CD4-positive, alpha-beta T cell treated with Interleukin-1 beta for 1 hour (primary cell): ENCODE measurements at regions not wholly inside any gene's neighbourhood (a gene's known extent, or its start where the extent isn't known, plus 50 kb on each side); places are given as distances from the start of the nearest gene placed in this dataset.

Source experiments
- DNase-seq, 2 donors: peaks; one replicate each; pipeline ENCODE4 v3.0.0-alpha.2; 2020 to 2022

- DNase-seq = no peak
Measured at GRCh38 chr6:74690365-74690764, 515.5 kb downstream of the COL12A1 start.

- no peak for DNase-seq
Measured at GRCh38 chr6:74689601-74690000, 516.3 kb downstream of the COL12A1 start.

DNA sequence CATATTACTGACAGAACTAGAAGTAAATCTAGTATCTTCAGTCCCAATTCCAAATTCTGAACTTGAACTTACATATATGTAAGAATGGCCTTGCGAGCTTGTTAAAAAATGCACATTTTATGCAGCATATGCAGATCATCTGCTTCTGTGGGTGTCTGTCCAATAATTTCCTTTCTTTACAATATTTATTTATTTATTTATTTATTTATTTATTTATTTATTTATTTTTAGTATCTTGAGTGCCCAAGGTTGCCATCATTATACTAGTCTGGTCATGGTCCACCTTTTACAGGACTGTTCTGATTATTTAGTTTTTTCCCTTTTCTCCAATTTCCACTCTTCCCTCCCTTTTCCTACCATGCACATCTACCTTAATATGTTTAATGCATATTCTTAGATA, 528.4 kb downstream of the COL12A1 start:
- no peak for DNase-seq

GRCh38 chr6:74676906-74677305, 528.9 kb downstream of the COL12A1 start:
- DNase-seq = no peak

- DNase-seq = no peak
Measured at GRCh38 chr6:74674377-74674776, 531.5 kb downstream of the COL12A1 start.

DNA sequence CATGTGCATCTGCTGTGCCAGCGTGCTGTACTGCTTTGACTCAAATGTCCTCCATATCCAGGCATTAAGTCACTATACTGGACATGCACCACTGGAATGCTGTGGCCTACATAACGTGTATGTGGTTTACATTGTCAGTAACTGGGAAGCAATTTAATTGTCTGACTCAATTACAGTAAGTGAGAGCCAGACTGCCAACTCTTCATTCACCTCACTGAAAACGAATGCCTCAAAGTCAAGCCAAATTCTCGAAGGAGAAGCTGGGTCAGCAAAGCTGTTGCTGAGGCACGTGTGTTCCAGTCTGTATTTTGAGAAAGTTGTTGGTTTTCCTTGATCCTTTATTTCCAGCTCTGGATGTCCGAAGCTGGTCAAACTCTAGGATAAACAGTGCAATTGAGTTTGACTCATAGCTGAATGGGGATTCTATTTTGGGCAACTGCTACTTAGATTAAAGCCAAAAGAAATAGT, 534.3 kb downstream of the COL12A1 start:
- no peak for DNase-seq

DNA sequence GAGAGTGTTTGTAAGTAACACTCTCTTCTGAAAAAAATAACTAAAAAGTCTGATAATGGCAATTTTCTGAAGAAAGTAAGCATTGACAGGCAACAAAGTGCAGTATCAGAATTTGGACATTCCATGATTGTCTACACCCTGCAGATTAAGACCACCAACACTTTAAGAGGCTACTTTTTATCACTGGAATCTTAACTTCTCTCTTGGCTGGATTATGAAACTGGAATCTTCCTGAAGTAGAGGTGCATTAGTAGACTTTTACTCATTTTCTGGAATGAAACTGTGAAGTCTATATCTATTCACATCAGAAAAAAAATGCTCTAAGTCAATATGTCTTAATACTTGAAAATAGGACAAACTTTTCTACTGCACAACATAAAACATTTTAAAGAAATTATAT, 547.5 kb downstream of the COL12A1 start:
- no peak for DNase-seq

DNA sequence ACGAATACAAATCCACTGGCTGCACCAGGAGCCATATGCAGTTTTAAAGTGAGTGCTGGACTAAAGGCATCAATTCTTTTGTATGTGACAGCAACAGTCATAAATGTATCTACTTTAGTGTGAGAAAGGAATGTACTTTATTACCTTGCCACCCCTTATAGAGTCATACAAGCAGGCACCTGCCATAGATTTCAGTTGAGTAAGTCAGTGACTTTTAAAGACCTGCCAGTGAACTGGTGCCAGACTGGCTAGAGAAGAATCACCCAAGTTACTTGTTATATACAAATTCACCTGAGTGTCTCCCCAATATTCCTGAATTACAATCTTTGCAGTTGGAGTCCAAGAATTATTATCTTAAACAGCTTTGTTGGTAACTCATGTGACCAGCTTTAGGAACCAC, 547.9 kb downstream of the COL12A1 start:
- no peak for DNase-seq

- no peak for DNase-seq
Measured at GRCh38 chr6:74657011-74657410, 548.8 kb downstream of the COL12A1 start.

GRCh38 chr6:74656453-74656852, 549.4 kb downstream of the COL12A1 start:
- no peak for DNase-seq

GRCh38 chr6:74654296-74654695, 551.6 kb downstream of the COL12A1 start:
- no peak for DNase-seq

DNA sequence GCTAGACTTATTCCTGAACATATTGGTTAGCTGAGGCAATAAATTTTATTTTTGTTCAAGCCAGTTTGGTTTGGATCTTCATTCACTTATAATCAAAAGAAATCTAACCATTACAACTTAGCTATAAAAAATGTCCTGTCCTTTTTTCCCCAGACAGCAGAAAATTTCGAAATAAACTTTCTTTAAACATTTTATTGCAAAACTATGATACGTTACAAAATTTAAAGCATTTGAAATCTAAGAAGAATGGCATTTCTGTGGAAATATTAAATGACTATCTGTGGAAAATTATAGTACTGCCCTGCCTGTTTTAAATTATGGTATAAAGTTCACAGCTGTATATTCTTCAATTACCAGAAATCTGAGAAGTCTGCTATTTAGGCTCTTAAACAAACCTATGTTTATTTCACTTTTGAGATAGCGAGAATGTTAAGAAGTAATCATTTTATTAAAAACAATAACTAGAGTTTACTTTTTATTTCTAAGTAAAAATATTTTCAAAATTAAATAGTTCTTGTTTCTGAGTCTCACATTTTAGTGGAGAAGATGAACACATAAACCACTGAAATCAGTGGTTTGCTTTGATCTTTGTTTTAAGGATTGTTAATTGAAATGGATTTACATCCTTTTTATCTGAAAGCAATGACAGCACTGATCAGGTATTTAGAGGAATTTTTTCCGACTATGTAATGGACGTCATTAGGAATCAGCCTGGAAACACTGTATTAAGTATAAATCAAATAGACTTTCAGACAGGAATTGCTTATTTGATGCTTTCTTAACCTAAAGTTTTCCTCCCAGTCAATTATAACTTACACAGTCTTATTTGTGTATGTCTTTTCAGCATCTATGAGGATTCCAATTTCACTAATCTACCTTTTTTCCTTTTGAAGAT, 553.7 kb downstream of the COL12A1 start:
- no peak for DNase-seq

DNA sequence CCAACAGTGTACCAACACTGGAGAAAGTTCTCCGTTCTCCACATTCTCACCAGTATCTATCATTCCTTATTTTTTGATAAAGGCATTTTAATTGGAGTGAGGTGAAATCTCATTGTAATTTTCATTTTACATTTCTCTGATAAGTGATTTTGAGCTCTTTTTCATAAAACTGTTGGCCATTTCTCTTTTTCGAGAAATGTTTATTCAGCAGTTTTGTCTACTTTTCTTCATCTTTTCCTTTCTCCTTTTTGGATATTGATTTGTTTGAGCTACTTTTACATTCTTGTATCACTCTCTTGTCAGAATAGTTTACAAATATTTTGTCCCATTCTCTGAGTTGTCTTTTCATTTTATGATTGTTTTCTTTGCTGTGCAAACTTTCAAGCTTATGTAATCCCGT, 555.2 kb downstream of the COL12A1 start:
- DNase-seq = no peak

- DNase-seq = no peak
Measured at GRCh38 chr6:74646461-74646860, 559.4 kb downstream of the COL12A1 start.

- DNase-seq = no peak
Measured at GRCh38 chr6:74645108-74645849, 560.6 kb downstream of the COL12A1 start.

DNA sequence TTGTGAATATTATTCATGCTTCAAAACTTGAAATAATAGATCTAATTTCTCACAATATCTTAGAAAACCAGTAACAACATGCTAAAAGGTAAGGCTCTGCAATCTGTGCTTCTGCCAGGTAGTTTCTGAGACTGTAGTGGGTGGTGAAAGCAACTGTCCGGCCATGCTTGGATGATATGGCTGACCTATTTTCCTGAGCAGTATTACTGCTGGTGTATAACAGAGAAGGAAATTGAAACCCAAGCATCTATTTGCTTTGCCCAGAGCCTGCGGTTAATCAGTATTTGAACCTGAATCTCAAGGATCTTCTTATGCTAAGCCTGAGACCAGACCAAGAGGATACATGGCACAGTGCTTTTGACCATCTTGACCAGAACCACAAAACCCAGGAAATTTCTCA, 563.8 kb downstream of the COL12A1 start:
- DNase-seq = no peak

- no peak for DNase-seq
Measured at GRCh38 chr6:74638412-74638811, 567.4 kb downstream of the COL12A1 start.

DNA sequence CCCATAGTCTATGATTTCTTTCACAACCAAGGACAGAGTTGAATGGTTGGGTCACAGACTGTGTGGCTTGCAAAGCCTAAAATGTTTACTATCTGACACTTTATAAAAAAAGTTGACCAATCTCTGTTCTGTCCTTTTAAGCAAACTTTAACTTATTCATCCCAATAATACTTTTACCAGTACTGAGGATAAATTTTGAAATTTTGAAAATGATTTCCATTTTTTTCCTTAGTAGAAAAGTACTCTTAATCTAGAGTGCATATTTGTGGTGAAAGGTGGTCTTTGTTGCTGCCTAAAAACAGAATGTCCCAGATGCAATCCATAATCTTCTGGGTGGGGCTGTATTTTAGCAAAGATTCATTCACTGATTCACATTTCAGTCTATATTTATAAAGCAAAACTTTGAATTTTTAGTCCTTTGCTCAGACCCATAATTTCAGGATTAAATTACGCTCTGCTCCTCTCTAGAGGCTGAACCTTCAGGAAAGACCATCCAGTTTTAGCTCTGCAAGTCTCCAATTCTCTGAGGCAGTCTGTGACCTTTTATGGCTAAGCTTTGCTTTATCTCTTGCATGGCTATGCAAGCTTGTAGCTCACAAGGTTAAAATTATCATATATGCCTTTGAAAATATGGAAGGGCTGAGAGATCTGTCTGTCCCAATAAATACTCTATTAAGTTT, 573.5 kb downstream of the COL12A1 start:
- no peak for DNase-seq

DNA sequence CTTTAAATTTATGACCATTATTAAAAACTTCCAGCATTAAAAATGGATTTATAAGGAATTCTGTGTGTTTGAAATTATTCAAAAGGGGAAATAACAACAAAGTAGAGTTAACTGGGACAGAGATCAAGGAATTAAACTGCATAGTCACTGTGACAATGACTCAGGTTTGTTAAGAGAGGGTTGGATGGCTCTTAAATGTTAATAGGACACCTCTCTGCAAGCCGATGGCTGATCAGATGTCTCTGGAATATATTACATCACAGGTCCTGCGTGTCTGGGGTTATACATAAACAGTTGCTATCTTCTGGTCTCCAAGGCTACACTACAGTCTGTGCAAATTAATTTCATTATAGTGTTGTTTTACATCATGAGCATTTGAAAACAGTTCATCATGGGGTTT, 574.3 kb downstream of the COL12A1 start:
- DNase-seq = no peak

GRCh38 chr6:74626288-74626687, 579.6 kb downstream of the COL12A1 start:
- no peak for DNase-seq

DNA sequence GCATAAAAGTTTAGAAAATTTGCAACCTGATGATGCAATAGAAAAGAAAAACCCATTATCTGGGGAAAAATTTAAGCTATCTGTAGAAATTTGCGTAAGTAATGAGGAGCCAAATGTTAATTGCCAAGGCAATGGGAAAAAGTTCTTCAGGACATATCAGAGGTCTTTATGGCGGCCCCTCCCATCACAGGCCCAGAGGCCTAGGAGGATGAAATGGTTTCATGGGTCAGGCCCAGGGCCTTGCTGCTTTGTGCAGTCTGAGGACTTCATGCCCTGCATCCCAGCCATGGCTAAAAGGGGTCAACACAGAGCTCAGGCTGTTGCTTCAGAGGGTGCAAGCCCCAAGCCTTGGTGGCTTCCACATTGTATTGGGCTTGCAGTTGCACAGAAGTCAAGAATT, 582.8 kb downstream of the COL12A1 start:
- no peak for DNase-seq

DNA sequence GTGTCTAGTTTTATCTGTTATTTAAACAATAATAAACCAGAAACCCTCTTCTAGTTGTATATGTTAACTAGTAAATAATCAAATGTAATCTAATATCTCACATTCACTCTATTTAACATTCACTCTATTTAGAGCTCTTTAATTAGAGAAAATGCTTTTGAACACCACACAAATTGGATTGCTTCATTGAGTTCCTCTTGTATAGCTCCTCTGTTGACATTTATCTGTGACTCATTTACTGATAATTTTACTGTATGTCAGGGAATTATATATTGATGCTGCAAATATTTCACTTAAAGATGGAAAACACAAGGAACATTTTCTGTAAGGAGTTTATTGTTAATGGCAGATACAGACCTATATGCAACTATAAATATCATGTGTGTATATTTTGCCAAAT, 594.6 kb downstream of the COL12A1 start:
- no peak for DNase-seq

DNA sequence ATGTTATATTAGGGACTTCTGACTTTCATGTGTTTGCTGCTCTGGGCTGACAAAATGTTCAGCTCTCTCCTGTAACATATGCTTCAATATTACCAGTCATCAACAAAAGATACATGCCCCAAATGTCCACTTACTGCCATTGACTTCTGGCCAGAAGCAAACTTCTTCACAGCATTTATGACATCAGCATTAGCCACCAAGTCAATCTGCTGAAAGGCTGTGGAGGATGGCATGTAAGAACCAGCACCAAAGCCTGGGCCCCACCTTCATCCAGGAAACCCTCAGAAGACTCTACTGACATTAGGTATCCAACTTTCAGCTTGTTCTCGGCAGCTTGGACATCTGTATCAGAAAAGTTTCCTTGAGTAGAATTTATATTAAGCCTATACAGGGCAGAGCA, 595.5 kb downstream of the COL12A1 start:
- DNase-seq = no peak

GRCh38 chr6:74609871-74610270, 596.0 kb downstream of the COL12A1 start:
- DNase-seq = no peak
